HCT116 (cell line): ENCODE measurements at regions not wholly inside any gene's neighbourhood (a gene's known extent, or its start where the extent isn't known, plus 50 kb on each side); places are given as distances from the start of the nearest gene placed in this dataset.

Source experiments
- ATAC-seq: fragments of 200-7000 bp; cut with Tn5 transposase; 2 replicates; pipeline ENCODE4 v1.9.1; 2020; ENCODE audit warnings: mild to moderate bottlenecking, moderate library complexity
- BruUV-seq: library from RNA; stranded (reverse); fragments of 400-500 nt; replicated peaks from 2 replicates; lab custom pipeline; 2021; lab: Mats Ljungman, UMichigan
- CTCF ChIA-PET: fragments of 300-600 bp; sonication (Branson Sonifier 250); formaldehyde crosslinking; loops from one replicate; lab custom pipeline; 2021; ENCODE audit warnings: antibody characterized with exemption; lab: Charles Lee
- POLR2A ChIA-PET: fragments of 300-600, 350-600 bp; sonication (Branson Sonifier 250); formaldehyde crosslinking; loops from one replicate; lab custom pipeline; 2021; ENCODE audit warnings: antibody characterized with exemption; lab: Charles Lee
- RAD21 ChIA-PET, 2 experiments: fragments of 300-600 bp; sonication (Branson Sonifier 250); formaldehyde crosslinking; loops; one replicate each; lab custom pipeline; 2023; ENCODE audit warnings: low total read pairs in 2 of 2; ENCODE audit not compliant: uncharacterized antibody in 2 of 2, unreplicated experiment in 2 of 2, low non-redundant PET in 1 of 2; lab: Charles Lee
- DNase-seq: peaks from one replicate; pipeline ENCODE4 v3.0.0-alpha.2; 2010; ENCODE audit warnings: low read depth, low spot score
- H2AFZ ChIP-seq: fragments of 200-600 bp; shearing (Covaris generic), sonication (generic); 2 replicates; pipeline ENCODE4 v1.6.1; 2017; ENCODE audit warnings: low read depth, mixed run types, mixed read lengths, antibody characterized with exemption, low read length; ENCODE audit not compliant: poor library complexity, severe bottlenecking
- H3K27ac ChIP-seq: 2 replicates; pipeline ENCODE4 v1.5.1; 2012; ENCODE audit warnings: low read depth, low read length
- H3K27me3 ChIP-seq: fragments of 200-600 bp; sonication (generic); 2 replicates; pipeline ENCODE4 v1.6.1; 2016; ENCODE audit warnings: mixed run types, low read length, mixed read lengths; ENCODE audit not compliant: insufficient read depth
- H3K36me3 ChIP-seq, 2 experiments: fragments of 200-500 bp in 1 of 2; fragments of 200-600 bp in 1 of 2; sonication (Bioruptor generic) in 1 of 2; sonication (generic) in 1 of 2; 2 replicates each; pipeline versions ENCODE4 v1.5.1 to v1.6.1; 2014 to 2016; ENCODE audit warnings: low read length in 2 of 2, inconsistent platforms in 1 of 2, mixed read lengths in 1 of 2, mixed run types in 1 of 2; ENCODE audit not compliant: insufficient read depth in 2 of 2, control insufficient read depth in 1 of 2
- H3K4me1 ChIP-seq, 2 experiments: fragments of 200-600 bp in 1 of 2; sonication (generic) in 1 of 2; 2 replicates each; pipeline versions ENCODE4 v1.5.1 to v1.6.1; 2012 to 2017; ENCODE audit warnings: low read length in 2 of 2, inconsistent platforms in 1 of 2, mild to moderate bottlenecking in 1 of 2, mixed read lengths in 1 of 2, mixed run types in 1 of 2, moderate library complexity in 1 of 2; ENCODE audit not compliant: insufficient read depth in 2 of 2, control insufficient read depth in 1 of 2
- H3K4me2 ChIP-seq: fragments of 200-600 bp; sonication (generic); 2 replicates; pipeline ENCODE4 v1.6.1; 2017; ENCODE audit warnings: mixed run types, low read length, mixed read lengths
- H3K4me3 ChIP-seq, 2 experiments: fragments of 200-600 bp in 1 of 2; sonication (generic) in 1 of 2; replicated peaks in 1 of 2; 2 replicates each; pipeline ENCODE4 v1.5.1; 2011 to 2016; ENCODE audit warnings: low read length in 2 of 2, control low read depth in 1 of 2, low read depth in 1 of 2, mild to moderate bottlenecking in 1 of 2, mixed read lengths in 1 of 2, mixed run types in 1 of 2
- H3K79me2 ChIP-seq: fragments of 200-600 bp; sonication (generic); 2 replicates; pipeline ENCODE4 v1.6.1; 2017; ENCODE audit warnings: mild to moderate bottlenecking, mixed run types, low read length, moderate library complexity, mixed read lengths; ENCODE audit not compliant: insufficient read depth
- H3K9ac ChIP-seq: fragments of 200-600 bp; sonication (generic); 2 replicates; pipeline ENCODE4 v1.6.1; 2016; ENCODE audit warnings: low read length, mixed read lengths
- H3K9me2 ChIP-seq: fragments of 200-600 bp; sonication (generic), shearing (Covaris generic); 2 replicates; pipeline ENCODE4 v1.6.1; 2017; ENCODE audit warnings: mixed run types, mild to moderate bottlenecking, moderate library complexity; ENCODE audit not compliant: insufficient read depth
- H3K9me3 ChIP-seq, 2 experiments: fragments of 200-500 bp in 1 of 2; fragments of 200-600 bp in 1 of 2; sonication (Bioruptor generic) in 1 of 2; sonication (generic) in 1 of 2; 2 replicates each; pipeline ENCODE4 v1.6.1; 2014 to 2017; ENCODE audit warnings: low read length in 2 of 2, mixed read lengths in 2 of 2, inconsistent platforms in 1 of 2, low read depth in 1 of 2, mild to moderate bottlenecking in 1 of 2, mixed run types in 1 of 2, moderate library complexity in 1 of 2; ENCODE audit not compliant: control insufficient read depth in 1 of 2, insufficient read depth in 1 of 2
- H4K20me1 ChIP-seq: fragments of 200-600 bp; sonication (generic), shearing (Covaris generic); 2 replicates; pipeline ENCODE4 v1.6.1; 2017; ENCODE audit warnings: mixed run types, mild to moderate bottlenecking, moderate library complexity; ENCODE audit not compliant: insufficient read depth
- EZH2phosphoT487 ChIP-seq: fragments of 200-600 bp; IDR thresholded peaks from 2 replicates; pipeline ENCODE4 v1.6.1; 2018; ENCODE audit warnings: antibody characterized with exemption, borderline replicate concordance
- JUND ChIP-seq: IDR thresholded peaks from 2 replicates; pipeline ENCODE4 v1.6.1; 2012
- SIN3A ChIP-seq: IDR thresholded peaks from 2 replicates; pipeline ENCODE4 v1.6.1; 2012; ENCODE audit warnings: low read depth
- SRF ChIP-seq: IDR thresholded peaks from 2 replicates; pipeline ENCODE4 v1.6.1; 2012; ENCODE audit warnings: low read depth
- TCF7L2 ChIP-seq: IDR thresholded peaks from 2 replicates; pipeline ENCODE4 v1.7.0; 2011; ENCODE audit warnings: borderline replicate concordance, inconsistent platforms; ENCODE audit not compliant: insufficient read depth, insufficient read length; ENCODE audit errors: extremely low read depth
- ZNF274 ChIP-seq: fragments of 200-500 bp; sonication (Bioruptor generic); IDR thresholded peaks from 2 replicates; pipeline ENCODE4 v1.6.1; 2014; ENCODE audit warnings: mild to moderate bottlenecking, low read depth, low read length, inconsistent platforms
- intact Hi-C: fragments of 100-400 bp; cut with micrococcal nuclease; formaldehyde crosslinking; loops from 2 replicates; pipeline ENCODE4 v1.10.0; 2022
- TF ChIP-seq, protein P1 (sequence below): IDR thresholded peaks from 2 replicates; pipeline ENCODE4 v1.6.1; 2012
- TF ChIP-seq, protein P2 (sequence below), 3 experiments: fragments of 200-600 bp in 1 of 3; sonication (generic) in 1 of 3; IDR thresholded peaks in 2 of 3; conservative IDR thresholded peaks in 1 of 3; 2 replicates each; pipeline ENCODE4 v1.5.1; 2012 to 2017; ENCODE audit warnings: low read depth in 2 of 3, low read length in 2 of 3, antibody characterized with exemption in 1 of 3, borderline replicate concordance in 1 of 3, control low read depth in 1 of 3, mild to moderate bottlenecking in 1 of 3, mixed read lengths in 1 of 3, mixed run types in 1 of 3, moderate library complexity in 1 of 3; ENCODE audit not compliant: insufficient read depth in 1 of 3

DNA sequence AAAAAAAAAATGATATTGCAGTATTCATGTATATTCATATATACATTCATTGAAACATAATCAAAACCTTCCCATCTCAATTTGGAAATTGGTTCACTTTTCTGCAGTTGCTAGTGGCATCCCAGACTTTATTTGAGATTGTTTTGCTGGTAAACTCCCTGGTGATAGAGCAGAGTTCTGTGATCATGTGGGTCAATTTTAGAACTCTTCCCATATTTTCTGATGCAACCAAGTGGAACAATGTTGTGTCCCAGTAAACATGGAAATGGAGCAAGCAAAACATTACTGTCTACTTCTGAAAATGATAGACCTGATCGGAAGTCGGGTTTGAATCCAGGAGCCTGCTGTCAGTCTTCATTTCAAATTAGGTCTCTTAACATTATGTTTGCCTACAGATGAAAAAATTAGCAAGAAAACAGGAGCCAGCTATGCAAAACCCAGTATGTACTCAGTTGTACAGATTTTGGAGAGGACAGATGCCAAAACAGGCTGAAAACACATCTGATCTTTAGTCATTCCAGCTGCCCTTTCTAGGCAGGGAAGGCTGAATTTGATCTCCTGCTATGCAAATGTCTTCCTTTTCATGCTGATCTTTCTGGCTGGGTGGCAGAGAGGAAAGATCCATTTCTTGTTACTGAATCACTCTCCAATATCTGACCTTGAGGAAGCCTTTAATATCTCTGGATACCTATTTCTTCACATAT is 786.6 kb upstream of the SOX9 start:
- CTCF ChIA-PET: no interaction called here
- Histone ChIP-seq H3K79me2 (no peaks in the 10 kb centered on the region), H3K4me3 (no peak overlapping the region), H3K9me2 (no peaks in the 10 kb centered on the region), H3K4me2 (no peak overlapping the region), H3K9ac (no peak overlapping the region), H3K27me3 (no peaks in the 10 kb centered on the region), H3K27ac (no peak overlapping the region), H3K9me3 (no peaks in the 10 kb centered on the region), H4K20me1 (no peaks in the 10 kb centered on the region), H3K4me1 (no peaks in the 10 kb centered on the region), H2AFZ (peak overlapping the region; percentile 27), H3K36me3 (no peaks in the 10 kb centered on the region)
- POLR2A ChIA-PET: no interaction called here
- BruUV-seq: no TSS peak
- intact Hi-C loops: no loop called here
- TF ChIP-seq, protein P1, sequence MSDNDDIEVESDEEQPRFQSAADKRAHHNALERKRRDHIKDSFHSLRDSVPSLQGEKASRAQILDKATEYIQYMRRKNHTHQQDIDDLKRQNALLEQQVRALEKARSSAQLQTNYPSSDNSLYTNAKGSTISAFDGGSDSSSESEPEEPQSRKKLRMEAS: no peak
- no peak for TF ChIP-seq EZH2phosphoT487
- TF ChIP-seq, protein P2, sequence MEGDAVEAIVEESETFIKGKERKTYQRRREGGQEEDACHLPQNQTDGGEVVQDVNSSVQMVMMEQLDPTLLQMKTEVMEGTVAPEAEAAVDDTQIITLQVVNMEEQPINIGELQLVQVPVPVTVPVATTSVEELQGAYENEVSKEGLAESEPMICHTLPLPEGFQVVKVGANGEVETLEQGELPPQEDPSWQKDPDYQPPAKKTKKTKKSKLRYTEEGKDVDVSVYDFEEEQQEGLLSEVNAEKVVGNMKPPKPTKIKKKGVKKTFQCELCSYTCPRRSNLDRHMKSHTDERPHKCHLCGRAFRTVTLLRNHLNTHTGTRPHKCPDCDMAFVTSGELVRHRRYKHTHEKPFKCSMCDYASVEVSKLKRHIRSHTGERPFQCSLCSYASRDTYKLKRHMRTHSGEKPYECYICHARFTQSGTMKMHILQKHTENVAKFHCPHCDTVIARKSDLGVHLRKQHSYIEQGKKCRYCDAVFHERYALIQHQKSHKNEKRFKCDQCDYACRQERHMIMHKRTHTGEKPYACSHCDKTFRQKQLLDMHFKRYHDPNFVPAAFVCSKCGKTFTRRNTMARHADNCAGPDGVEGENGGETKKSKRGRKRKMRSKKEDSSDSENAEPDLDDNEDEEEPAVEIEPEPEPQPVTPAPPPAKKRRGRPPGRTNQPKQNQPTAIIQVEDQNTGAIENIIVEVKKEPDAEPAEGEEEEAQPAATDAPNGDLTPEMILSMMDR (IDR thresholded peaks at IDR 0.05 in 2 of 3, conservative IDR thresholded peaks at IDR 0.05 in 1 of 3; ENCODE audit: borderline replicate concordance in 1 of 3, insufficient read depth in 1 of 3, low read depth in 2 of 3, low read length in 2 of 3): no peak
- TF ChIP-seq SIN3A: no peak
- TF ChIP-seq ZNF274: no peak
- no peak for TF ChIP-seq SRF
- no peak for TF ChIP-seq JUND
- TF ChIP-seq TCF7L2: no peak
- no peak for DNase-seq
- no peak for ATAC-seq
- RAD21 ChIA-PET: no interaction called here
